B cell (primary cell): ENCODE measurements at regions not wholly inside any gene's neighbourhood (a gene's known extent, or its start where the extent isn't known, plus 50 kb on each side); places are given as distances from the start of the nearest gene placed in this dataset.
"Not testable (repeated sequence)": the region's sequence is repeated elsewhere in the genome, so short reads cannot be mapped to it uniquely, and the experiment has no call there.

Experiments used
- ATAC-seq: fragments of 200-7000 bp; cut with Tn5 transposase; one replicate; pipeline ENCODE4 v1.10.0; 2021; ENCODE audit warnings: low read depth, mild to moderate bottlenecking, moderate number of reproducible peaks, moderate library complexity
- CTCF ChIA-PET: fragments of 350-600 bp; sonication (Branson Sonifier 250); formaldehyde crosslinking; loops from one replicate; lab custom pipeline; 2021; ENCODE audit warnings: antibody characterized with exemption, inconsistent platforms; lab: Charles Lee
- POLR2A ChIA-PET: fragments of 350-600 bp; sonication (Branson Sonifier 250); formaldehyde crosslinking; loops from one replicate; lab custom pipeline; 2021; ENCODE audit warnings: antibody characterized with exemption; lab: Charles Lee
- DNase-seq: peaks from one replicate; pipeline ENCODE4 v3.0.0; 2013
- H2AFZ ChIP-seq: 2 replicates; pipeline ENCODE4 v1.6.1; 2012; ENCODE audit warnings: mild to moderate bottlenecking, low read depth, low read length; ENCODE audit not compliant: insufficient read depth, poor library complexity, severe bottlenecking
- H3K27ac ChIP-seq, 2 donors: 1 replicate in 1 of 2; 2 replicates in 1 of 2; pipeline ENCODE4 v1.5.1; 2012 to 2013; ENCODE audit warnings: low read length in 2 of 2, mild to moderate bottlenecking in 2 of 2, moderate library complexity in 1 of 2
- H3K27me3 ChIP-seq, 4 experiments: fragments of 200-600 bp in 1 of 4; sonication (generic) in 1 of 4; replicated peaks in 1 of 4; 1 replicate in 2 of 4; 2 replicates in 2 of 4; pipeline versions ENCODE4 v1.6.1 to v1.7.0; 2013 to 2016; ENCODE audit warnings: low read length in 3 of 4, mild to moderate bottlenecking in 2 of 4, mixed read lengths in 1 of 4, moderate library complexity in 1 of 4; ENCODE audit not compliant: insufficient read depth in 4 of 4, control insufficient read depth in 3 of 4; ENCODE audit errors: control extremely low read depth in 1 of 4
- H3K36me3 ChIP-seq, 2 experiments: replicated peaks in 1 of 2; 1 replicate in 1 of 2; 2 replicates in 1 of 2; pipeline versions ENCODE4 v1.6.1 to v1.7.1; 2013; ENCODE audit warnings: low read length in 1 of 2; ENCODE audit not compliant: insufficient read depth in 2 of 2, control insufficient read depth in 1 of 2; ENCODE audit errors: control extremely low read depth in 1 of 2, extremely low read depth in 1 of 2
- H3K4me1 ChIP-seq, 2 donors: fragments of 200-600 bp in 1 of 2; sonication (generic) in 1 of 2; 1 replicate in 1 of 2; 2 replicates in 1 of 2; pipeline versions ENCODE4 v1.5.1 to v1.6.1; 2013 to 2017; ENCODE audit warnings: low read length in 2 of 2; ENCODE audit not compliant: control insufficient read depth in 2 of 2, insufficient read depth in 2 of 2
- H3K4me2 ChIP-seq: replicated peaks from 2 replicates; pipeline ENCODE3; 2012; ENCODE audit warnings: mild to moderate bottlenecking, low read depth, low read length; ENCODE audit not compliant: poor library complexity, severe bottlenecking
- H3K4me3 ChIP-seq, 5 experiments: fragments of 200-600 bp in 1 of 5; sonication (generic) in 1 of 5; 1 replicate in 3 of 5; 2 replicates in 2 of 5; pipeline versions ENCODE4 v1.5.1 to v1.7.0; 2011 to 2016; ENCODE audit warnings: low read length in 4 of 5, mild to moderate bottlenecking in 4 of 5, low read depth in 2 of 5, control low read depth in 1 of 5, moderate library complexity in 1 of 5; ENCODE audit not compliant: insufficient read depth in 1 of 5; ENCODE audit errors: control extremely low read depth in 1 of 5, extremely low read depth in 1 of 5
- H3K79me2 ChIP-seq: fragments of 200-600 bp; sonication (generic); one replicate; pipeline ENCODE4 v1.6.0; 2016; ENCODE audit warnings: low read length; ENCODE audit not compliant: control insufficient read depth, insufficient read depth
- H3K9ac ChIP-seq: fragments of 200-600 bp; sonication (generic); 2 replicates; pipeline ENCODE4 v1.6.1; 2017; ENCODE audit warnings: mild to moderate bottlenecking, low read length, moderate library complexity
- H3K9me3 ChIP-seq, 3 donors: one replicate each; pipeline versions ENCODE4 v1.6.1 to v1.7.1; 2013; ENCODE audit warnings: low read length in 2 of 3; ENCODE audit not compliant: control insufficient read depth in 2 of 3, insufficient read depth in 1 of 3; ENCODE audit errors: control extremely low read depth in 1 of 3
- H4K20me1 ChIP-seq: 2 replicates; pipeline ENCODE4 v1.6.0; 2012; ENCODE audit warnings: mild to moderate bottlenecking, low read length; ENCODE audit not compliant: insufficient read depth, control insufficient read depth, poor library complexity, severe bottlenecking
- H3K27ac Mint-ChIP-seq: one replicate; pipeline ENCODE4 v1.8.0; 2021; ENCODE audit warnings: mixed read lengths
- H3K27me3 Mint-ChIP-seq: one replicate; pipeline ENCODE4 v1.8.0; 2021; ENCODE audit warnings: mixed read lengths
- H3K4me1 Mint-ChIP-seq: one replicate; pipeline ENCODE4 v1.8.0; 2021; ENCODE audit warnings: mixed read lengths
- H3K4me3 Mint-ChIP-seq: one replicate; pipeline ENCODE4 v1.8.0; 2021; ENCODE audit warnings: mixed read lengths
- H3K9me3 Mint-ChIP-seq: one replicate; pipeline ENCODE4 v1.8.0; 2022; ENCODE audit warnings: mixed read lengths; ENCODE audit not compliant: insufficient read depth
- CTCF ChIP-seq: fragments of 200-600 bp; IDR thresholded peaks from one replicate; pipeline ENCODE4 v1.8.0; 2022; ENCODE audit warnings: antibody characterized with exemption, mild to moderate bottlenecking
- EZH2 ChIP-seq: IDR thresholded peaks from 2 replicates; pipeline ENCODE4 v1.6.1; 2012; ENCODE audit warnings: borderline replicate concordance, low read depth, mild to moderate bottlenecking, moderate library complexity, low read length; ENCODE audit not compliant: insufficient read depth, poor library complexity, severe bottlenecking
- WGBS: methylation state at CpG from one replicate; pipeline ENCODE4 v1.1.5; 2013; ENCODE audit warnings: missing lambda C conversion rate; ENCODE audit not compliant: insufficient coverage; 5-methylcytosine and 5-hydroxymethylcytosine counted together
- intact Hi-C: fragments of 100-400 bp; cut with micrococcal nuclease; formaldehyde crosslinking; loops from one replicate; pipeline ENCODE4 v1.10.0; 2022

GRCh38 chr1:99405325-99405724 is 141.0 kb downstream of the PLPPR4 start:
- CTCF ChIA-PET, H3K9ac ChIP-seq, H3K27me3 Mint-ChIP-seq, intact Hi-C loops, H3K27ac Mint-ChIP-seq, H3K9me3 ChIP-seq, H3K4me2 ChIP-seq, DNase-seq, H3K79me2 ChIP-seq, H3K4me1 Mint-ChIP-seq, H4K20me1 ChIP-seq, H3K36me3 ChIP-seq, H3K4me3 Mint-ChIP-seq, H2AFZ ChIP-seq, H3K4me1 ChIP-seq, H3K27ac ChIP-seq, POLR2A ChIA-PET, H3K9me3 Mint-ChIP-seq, ATAC-seq, H3K27me3 ChIP-seq, H3K4me3 ChIP-seq: not testable (repeated sequence)
- 92% methylated on average over 7 of the region's 9 CpGs for WGBS

GRCh38 chr1:99407018-99407417 is 142.7 kb downstream of the PLPPR4 start:
- H3K4me3 ChIP-seq: no peak overlapping the region
- DNase-seq (no peak), ATAC-seq (no peak)
- H4K20me1 ChIP-seq: no peaks in the 10 kb centered on the region
- H3K36me3 ChIP-seq: no peaks in the 10 kb centered on the region
- Mint-ChIP-seq H3K9me3 (no peaks in the 10 kb centered on the region), H3K27me3 (no peaks in the 10 kb centered on the region), H3K4me1 (no peaks in the 10 kb centered on the region), H3K27ac (no peak overlapping the region), H3K4me3 (no peak overlapping the region)
- H3K4me1 ChIP-seq: no peaks in the 10 kb centered on the region
- H3K9me3 ChIP-seq: no peaks in the 10 kb centered on the region
- intact Hi-C loops: no loop called here
- no peak overlapping the region for H2AFZ ChIP-seq
- no peaks in the 10 kb centered on the region for H3K79me2 ChIP-seq
- H3K27ac ChIP-seq: no peak overlapping the region
- ChIA-PET CTCF (no interaction called here), POLR2A (no interaction called here)
- TF ChIP-seq EZH2 (no peak), CTCF (no peak)
- H3K4me2 ChIP-seq: no peak overlapping the region
- H3K9ac ChIP-seq: no peak overlapping the region
- no peaks in the 10 kb centered on the region for H3K27me3 ChIP-seq
- WGBS: 70% methylated on average over 2 of the region's 3 CpGs
